HG03108 (cell line): ENCODE measurements at regions not wholly inside any gene's neighbourhood (a gene's known extent, or its start where the extent isn't known, plus 50 kb on each side); places are given as distances from the start of the nearest gene placed in this dataset.
"Not testable (repeated sequence)": the region's sequence is repeated elsewhere in the genome, so short reads cannot be mapped to it uniquely, and the experiment has no call there.

Source experiments
- ATAC-seq: cut with Tn5 transposase; IDR thresholded peaks from one replicate; pipeline ENCODE4 v1.9.1; 2021; ENCODE audit warnings: moderate library complexity; ENCODE audit not compliant: unreplicated experiment

GRCh38 chr9:62798884-62799850, 1609.3 kb downstream of the SPATA31A7 start:
- ATAC-seq = not testable (repeated sequence)

- not testable (repeated sequence) for ATAC-seq
These were observed 1610.1 kb downstream of the SPATA31A7 start for GRCh38 chr9:62799851-62800371.

GRCh38 chr9:62800451-62801371, 1610.9 kb downstream of the SPATA31A7 start:
- not testable (repeated sequence) for ATAC-seq

- ATAC-seq = not testable (repeated sequence)
These were observed 1611.6 kb downstream of the SPATA31A7 start for GRCh38 chr9:62801372-62801811.

- ATAC-seq = peak; percentile 100
These were observed 1612.3 kb downstream of the SPATA31A7 start for GRCh38 chr9:62801961-62802718.

DNA sequence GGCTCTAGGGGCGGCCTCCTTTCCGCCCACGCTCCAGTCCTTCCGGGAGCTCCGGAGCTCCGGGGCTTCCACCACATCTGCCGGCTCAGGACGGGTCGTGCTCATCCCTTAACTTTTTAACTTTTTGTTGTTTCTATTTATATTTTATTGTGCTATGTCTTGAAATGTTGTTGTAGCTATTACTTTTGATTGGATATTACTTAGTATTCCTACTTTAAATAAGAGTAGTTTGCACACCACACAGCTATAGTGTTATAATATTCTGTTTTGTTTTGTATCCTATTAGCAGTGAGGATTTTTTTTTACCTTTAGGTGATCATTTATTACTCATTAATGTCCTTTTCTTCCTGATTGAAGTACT, 1612.9 kb downstream of the SPATA31A7 start:
- ATAC-seq = not testable (repeated sequence)

DNA sequence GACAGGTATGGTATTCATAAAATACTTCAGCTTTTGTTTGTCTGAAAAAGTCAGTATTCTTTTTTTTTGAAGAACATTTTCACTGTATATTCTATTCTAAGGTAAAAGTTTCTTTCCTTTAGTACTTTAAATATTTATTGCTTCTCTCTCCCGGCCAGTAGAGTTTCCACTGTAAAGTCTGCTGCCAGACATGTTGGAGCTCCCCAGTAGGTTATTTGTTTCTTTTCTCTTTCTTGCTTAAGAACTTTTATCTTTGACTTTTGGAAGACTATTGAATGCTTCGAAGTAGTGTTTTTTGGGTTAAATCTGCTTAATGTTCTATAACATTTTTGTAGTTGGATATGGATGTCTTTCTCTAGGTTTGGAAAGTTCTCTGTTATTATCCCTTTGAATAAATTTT, 1613.3 kb downstream of the SPATA31A7 start:
- not testable (repeated sequence) for ATAC-seq

DNA sequence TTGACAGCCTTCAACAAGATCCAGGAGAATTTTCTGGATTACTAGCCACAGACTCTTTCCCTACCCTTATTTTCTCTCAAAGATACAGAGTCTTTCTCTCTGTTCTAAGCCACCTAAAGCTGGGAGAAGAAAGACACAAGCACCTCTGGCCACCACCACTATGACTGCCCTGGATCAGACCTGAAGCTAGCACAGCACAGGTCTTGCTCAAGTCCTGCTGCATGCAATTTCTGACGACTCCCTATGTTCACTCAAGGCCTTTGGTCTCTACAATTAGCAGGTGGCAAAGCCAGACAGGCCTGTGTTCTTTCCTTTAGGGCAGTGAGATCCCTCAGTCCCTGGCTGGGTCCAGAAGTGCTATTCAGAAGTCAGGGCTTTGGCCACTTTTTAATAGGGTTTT, 1614.5 kb downstream of the SPATA31A7 start:
- ATAC-seq = not testable (repeated sequence)

GRCh38 chr9:62807424-62807823, 1617.6 kb downstream of the SPATA31A7 start:
- ATAC-seq = not testable (repeated sequence)

DNA sequence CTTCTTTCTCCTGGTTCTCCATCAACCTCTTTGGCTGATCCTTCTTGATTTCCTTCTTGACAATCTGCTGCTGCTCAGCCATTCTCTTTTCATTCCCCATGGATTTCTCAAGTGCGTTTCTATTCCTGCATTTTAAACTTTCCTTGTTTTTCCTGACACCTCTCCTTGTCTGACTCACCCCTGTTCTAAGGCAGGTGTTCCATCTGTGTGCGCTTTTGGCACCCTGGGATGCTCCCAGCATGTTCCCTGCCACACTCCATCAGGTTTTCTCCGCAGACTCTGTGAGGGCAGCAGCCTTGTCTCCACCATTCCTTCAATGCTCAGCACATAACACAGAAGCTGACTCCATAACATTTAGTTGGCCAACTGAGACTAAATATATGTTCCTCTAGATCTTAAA, 1618.2 kb downstream of the SPATA31A7 start:
- not testable (repeated sequence) for ATAC-seq

DNA sequence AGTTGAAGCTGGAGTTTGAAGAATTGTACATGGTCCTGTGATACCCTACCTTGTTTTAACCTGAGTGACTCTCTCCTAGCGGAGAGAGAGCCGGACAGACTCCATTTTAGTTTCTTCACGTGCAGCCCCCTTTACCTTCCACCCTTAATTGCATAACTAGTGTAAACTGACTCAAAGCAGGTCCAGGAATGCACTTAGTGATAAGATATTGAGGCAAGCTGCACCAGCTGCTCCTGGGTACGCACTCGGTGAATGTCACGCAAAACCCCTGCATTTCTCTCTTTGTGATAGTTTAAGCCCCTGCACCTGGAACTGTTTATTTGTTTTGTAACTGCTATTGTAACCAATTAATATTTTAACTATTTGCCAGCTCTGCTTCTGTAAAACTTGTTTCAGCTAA, 1620.5 kb downstream of the SPATA31A7 start:
- not testable (repeated sequence) for ATAC-seq

- ATAC-seq = not testable (repeated sequence)
These were observed 1621.0 kb downstream of the SPATA31A7 start for GRCh38 chr9:62810811-62811315.

GRCh38 chr9:62815436-62815835, 1625.6 kb downstream of the SPATA31A7 start:
- ATAC-seq = not testable (repeated sequence)

DNA sequence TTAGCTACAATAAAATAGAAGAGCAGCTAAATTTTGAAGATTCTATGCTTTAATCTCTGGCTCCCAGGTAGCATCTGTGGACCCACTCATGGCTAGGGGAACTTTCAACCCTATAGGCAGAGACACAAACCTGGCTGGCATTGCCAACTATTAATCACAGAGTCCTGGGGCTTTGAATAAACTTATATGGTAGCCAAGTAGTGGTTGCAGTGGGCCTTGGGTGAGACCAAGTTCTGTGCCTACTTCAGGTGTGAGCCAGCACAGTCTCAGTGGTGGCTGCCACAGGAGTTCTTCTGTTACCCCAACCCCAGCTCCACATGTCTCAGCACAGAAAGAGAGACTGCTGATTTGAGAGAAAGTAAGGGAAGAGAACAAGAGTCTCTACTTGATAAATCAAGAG, 1626.5 kb downstream of the SPATA31A7 start:
- not testable (repeated sequence) for ATAC-seq

GRCh38 chr9:62817214-62817613, 1627.4 kb downstream of the SPATA31A7 start:
- not testable (repeated sequence) for ATAC-seq

- not testable (repeated sequence) for ATAC-seq
These were observed 1632.3 kb downstream of the SPATA31A7 start for GRCh38 chr9:62822185-62822584.

GRCh38 chr9:62827957-62828907, 1638.4 kb downstream of the SPATA31A7 start:
- ATAC-seq = not testable (repeated sequence)

- not testable (repeated sequence) for ATAC-seq
These were observed 1641.1 kb downstream of the SPATA31A7 start for GRCh38 chr9:62830829-62831459.
